Ishikawa (cell line): ENCODE measurements at regions not wholly inside any gene's neighbourhood (a gene's known extent, or its start where the extent isn't known, plus 50 kb on each side); places are given as distances from the start of the nearest gene placed in this dataset.

Source experiments
- CEBPB ChIP-seq: IDR thresholded peaks from 2 replicates; pipeline ENCODE4 v1.6.1; 2012
- CREB1 ChIP-seq: IDR thresholded peaks from 2 replicates; pipeline ENCODE4 v1.6.1; 2012; ENCODE audit warnings: low read depth
- EP300 ChIP-seq: IDR thresholded peaks from 2 replicates; pipeline ENCODE4 v1.6.1; 2012; ENCODE audit warnings: borderline replicate concordance
- FOXM1 ChIP-seq: IDR thresholded peaks from 2 replicates; pipeline ENCODE4 v1.6.1; 2012; ENCODE audit warnings: low read depth, borderline replicate concordance
- RAD21 ChIP-seq: IDR thresholded peaks from 2 replicates; pipeline ENCODE4 v1.6.1; 2012; ENCODE audit warnings: low read depth
- REST ChIP-seq: IDR thresholded peaks from 2 replicates; pipeline ENCODE4 v1.6.1; 2012; ENCODE audit warnings: low read depth, mild to moderate bottlenecking
- TAF1 ChIP-seq: IDR thresholded peaks from 2 replicates; pipeline ENCODE4 v1.6.1; 2012; ENCODE audit warnings: low read depth, mild to moderate bottlenecking
- USF1 ChIP-seq: IDR thresholded peaks from 2 replicates; pipeline ENCODE4 v1.6.1; 2012
- YY1 ChIP-seq: IDR thresholded peaks from 2 replicates; pipeline ENCODE4 v1.6.1; 2012; ENCODE audit warnings: low read depth

GRCh38 chr3:21140785-21141184, 610.2 kb downstream of the ZNF385D start:
- TF ChIP-seq EP300 (no peak), CREB1 (no peak), RAD21 (no peak), REST (no peak), USF1 (no peak), FOXM1 (no peak), YY1 (no peak), CEBPB (no peak), TAF1 (no peak)
